Tibial artery (tissue), 4 donors: ENCODE measurements at regions not wholly inside any gene's neighbourhood (a gene's known extent, or its start where the extent isn't known, plus 50 kb on each side); places are given as distances from the start of the nearest gene placed in this dataset.
"Not testable (repeated sequence)": the region's sequence is repeated elsewhere in the genome, so short reads cannot be mapped to it uniquely, and the experiment has no call there.

Experiments used
- DNase-seq, 2 donors: peaks; one replicate each; pipeline ENCODE4 v3.0.0-alpha.2; 2019
- H3K27ac ChIP-seq, 2 donors: fragments of 200-600 bp; sonication (generic) in 1 of 2; 1 replicate in 1 of 2; 2 replicates in 1 of 2; pipeline ENCODE4 v1.5.1; 2018 to 2019; ENCODE audit warnings: mild to moderate bottlenecking in 1 of 2
- H3K27me3 ChIP-seq, 2 donors: fragments of 200-600 bp; sonication (generic) in 1 of 2; one replicate each; pipeline versions ENCODE4 v1.5.1 to v1.6.0; 2016 to 2019
- H3K36me3 ChIP-seq, 3 donors: fragments of 200-600 bp; sonication (generic) in 2 of 3; one replicate each; pipeline ENCODE4 v1.5.1; 2016 to 2019; ENCODE audit warnings: mild to moderate bottlenecking in 2 of 3
- H3K4me1 ChIP-seq, 4 donors: fragments of 200-600 bp; sonication (generic) in 2 of 4; 1 replicate in 3 of 4; 2 replicates in 1 of 4; pipeline ENCODE4 v1.5.1; 2016 to 2019
- H3K4me3 ChIP-seq, 2 donors: fragments of 200-600 bp; sonication (generic) in 1 of 2; 1 replicate in 1 of 2; 2 replicates in 1 of 2; pipeline ENCODE4 v1.5.1; 2018 to 2019; ENCODE audit warnings: mild to moderate bottlenecking in 2 of 2
- H3K9me3 ChIP-seq, 3 donors: fragments of 200-600 bp; sonication (generic) in 1 of 3; one replicate each; pipeline ENCODE4 v1.5.1; 2016 to 2019
- CTCF ChIP-seq, 2 experiments: fragments of 200-600 bp in 1 of 2; fragments of 450-650 bp in 1 of 2; IDR thresholded peaks; one replicate each; pipeline ENCODE4 v1.5.1; 2017 to 2019; ENCODE audit warnings: antibody characterized with exemption in 2 of 2, mild to moderate bottlenecking in 1 of 2, moderate library complexity in 1 of 2
- intact Hi-C: fragments of 100-400 bp; cut with DNase I; formaldehyde crosslinking; loops from one replicate; pipeline ENCODE4 v1.15.0; 2023; ENCODE audit warnings: low total_unique reads

- no peak overlapping the region for H3K27ac ChIP-seq
- no peaks in the 10 kb centered on the region for H3K9me3 ChIP-seq
- H3K36me3 ChIP-seq = no peaks in the 10 kb centered on the region
- H3K4me3 ChIP-seq = no peak overlapping the region
- no peak for TF ChIP-seq CTCF (IDR thresholded peaks at IDR 0.05)
- no peak for DNase-seq
- no peaks in the 10 kb centered on the region for H3K27me3 ChIP-seq
- no peaks in the 10 kb centered on the region for H3K4me1 ChIP-seq
- intact Hi-C loops = no loop called here
These were observed 661.1 kb upstream of the ANKRD30A start for GRCh38 chr10:36464291-36464690.

GRCh38 chr10:36463390-36463789 lies 662.0 kb upstream of the ANKRD30A start:
- no peak for DNase-seq
- no peak overlapping the region for H3K4me3 ChIP-seq
- no peaks in the 10 kb centered on the region for H3K36me3 ChIP-seq
- H3K27me3 ChIP-seq = no peaks in the 10 kb centered on the region
- intact Hi-C loops = no loop called here
- no peak overlapping the region for H3K27ac ChIP-seq
- no peaks in the 10 kb centered on the region for H3K9me3 ChIP-seq
- no peak for TF ChIP-seq CTCF (IDR thresholded peaks at IDR 0.05)
- no peaks in the 10 kb centered on the region for H3K4me1 ChIP-seq

- no peak for DNase-seq
- intact Hi-C loops = no loop called here
- H3K4me1 ChIP-seq = no peaks in the 10 kb centered on the region
- H3K36me3 ChIP-seq = no peaks in the 10 kb centered on the region
- TF ChIP-seq CTCF (IDR thresholded peaks at IDR 0.05) = no peak
- no peak overlapping the region for H3K4me3 ChIP-seq
- no peak overlapping the region for H3K27ac ChIP-seq
- H3K9me3 ChIP-seq = peaks cover 0 to 4% (median 0%) of the 10 kb centered on the region in 3 donors
- H3K27me3 ChIP-seq = no peaks in the 10 kb centered on the region
These were observed 663.2 kb upstream of the ANKRD30A start for GRCh38 chr10:36462194-36462593.

GRCh38 chr10:36458437-36458836 lies 667.0 kb upstream of the ANKRD30A start:
- H3K36me3 ChIP-seq, H3K4me1 ChIP-seq, H3K4me3 ChIP-seq, H3K9me3 ChIP-seq, DNase-seq, H3K27me3 ChIP-seq, H3K27ac ChIP-seq, intact Hi-C loops: not testable (repeated sequence)

GRCh38 chr10:36457751-36458150 lies 667.6 kb upstream of the ANKRD30A start:
- Histone ChIP-seq H3K36me3 (no peaks in the 10 kb centered on the region), H3K9me3 (peaks cover 0 to 4% (median 0%) of the 10 kb centered on the region in 3 donors), H3K27me3 (no peaks in the 10 kb centered on the region), H3K4me1 (no peaks in the 10 kb centered on the region), H3K27ac (no peak overlapping the region), H3K4me3 (no peak overlapping the region)
- no peak for DNase-seq
- TF ChIP-seq CTCF (IDR thresholded peaks at IDR 0.05) = no peak
- intact Hi-C loops = no loop called here

- H3K9me3 ChIP-seq = peaks cover 0 to 4% (median 0%) of the 10 kb centered on the region in 3 donors
- H3K27ac ChIP-seq = no peak overlapping the region
- no peaks in the 10 kb centered on the region for H3K4me1 ChIP-seq
- intact Hi-C loops = no loop called here
- H3K4me3 ChIP-seq = no peak overlapping the region
- DNase-seq = no peak
- no peak for TF ChIP-seq CTCF (IDR thresholded peaks at IDR 0.05)
- no peaks in the 10 kb centered on the region for H3K36me3 ChIP-seq
- H3K27me3 ChIP-seq = no peaks in the 10 kb centered on the region
These were observed 669.8 kb upstream of the ANKRD30A start for GRCh38 chr10:36455526-36456133.
